GM21515 (cell line): ENCODE measurements at regions not wholly inside any gene's neighbourhood (a gene's known extent, or its start where the extent isn't known, plus 50 kb on each side); places are given as distances from the start of the nearest gene placed in this dataset.

Experiments
- ATAC-seq: cut with Tn5 transposase; IDR thresholded peaks from one replicate; pipeline ENCODE4 v1.9.1; 2021; ENCODE audit not compliant: unreplicated experiment

GRCh38 chr15:60093273-60094067 lies 89.4 kb downstream of the FOXB1 start:
- ATAC-seq = no peak

GRCh38 chr15:60095711-60096110 lies 91.6 kb downstream of the FOXB1 start:
- ATAC-seq = no peak

DNA sequence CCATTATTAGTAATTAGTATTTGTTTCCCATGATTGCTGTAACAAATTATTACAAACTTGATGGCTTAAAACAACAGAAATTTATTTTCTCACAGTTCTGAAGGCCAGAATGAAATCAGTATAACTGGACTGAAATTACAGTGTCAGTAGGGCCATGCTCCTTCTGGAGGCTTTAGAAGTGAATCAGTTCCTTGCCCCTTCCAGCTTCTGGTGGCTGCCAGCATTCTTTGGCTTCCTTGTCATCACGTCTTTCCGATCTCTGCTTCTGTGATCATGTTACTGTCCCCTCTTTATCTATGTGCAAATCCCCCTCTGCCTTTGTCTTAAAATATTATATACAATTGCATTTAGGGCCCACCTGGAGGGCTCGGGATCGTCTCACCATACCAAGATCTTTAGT lies 92.0 kb downstream of the FOXB1 start:
- ATAC-seq = no peak

GRCh38 chr15:60101416-60101815 lies 97.3 kb downstream of the FOXB1 start:
- no peak for ATAC-seq

GRCh38 chr15:60102748-60103147 lies 98.6 kb downstream of the FOXB1 start:
- ATAC-seq = no peak

DNA sequence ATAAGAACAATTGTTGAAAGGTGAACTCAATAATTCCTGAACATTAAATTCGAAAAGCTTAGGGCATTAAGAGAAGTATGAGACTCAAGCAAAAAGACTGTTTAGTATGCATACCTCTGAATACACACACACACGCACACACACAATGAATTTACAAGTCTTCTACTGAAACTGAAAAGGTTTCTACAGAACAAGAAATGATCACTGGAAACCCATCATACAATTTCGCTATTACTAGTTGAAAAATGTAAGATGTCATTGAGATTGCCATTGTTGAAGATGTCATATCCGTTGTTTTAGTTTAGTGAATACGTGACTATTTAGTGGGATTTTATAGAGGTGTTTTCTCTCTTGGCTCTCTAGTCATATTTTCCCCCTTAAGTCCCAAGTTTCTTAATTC lies 106.8 kb downstream of the FOXB1 start:
- no peak for ATAC-seq

GRCh38 chr15:60115579-60116380 lies 111.7 kb downstream of the FOXB1 start:
- ATAC-seq = no peak

GRCh38 chr15:60116456-60117089 lies 112.5 kb downstream of the FOXB1 start:
- ATAC-seq = no peak

GRCh38 chr15:60118146-60118545 lies 114.0 kb downstream of the FOXB1 start:
- ATAC-seq = no peak

DNA sequence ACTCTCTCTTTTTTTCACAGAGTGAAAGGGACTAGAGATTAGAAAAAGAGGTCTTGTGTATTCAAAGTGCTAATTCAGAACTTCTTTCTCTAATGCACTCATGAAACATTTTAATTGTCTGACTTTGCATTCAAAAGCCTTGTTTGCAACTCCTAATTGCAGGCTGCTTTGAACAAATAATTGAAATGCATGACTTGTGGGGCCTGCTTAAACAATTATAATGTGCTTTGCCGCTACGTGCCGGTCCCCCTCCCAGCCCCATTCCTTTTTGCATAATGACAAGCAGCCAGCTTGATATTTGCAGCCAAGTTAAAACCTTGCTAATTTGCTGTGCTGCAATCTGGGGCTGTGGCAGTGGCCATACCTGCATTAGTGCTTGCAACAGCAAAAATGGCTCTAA lies 114.5 kb downstream of the FOXB1 start:
- ATAC-seq = no peak

- ATAC-seq = no peak
Observed at GRCh38 chr15:60119101-60119500, 115.0 kb downstream of the FOXB1 start.

DNA sequence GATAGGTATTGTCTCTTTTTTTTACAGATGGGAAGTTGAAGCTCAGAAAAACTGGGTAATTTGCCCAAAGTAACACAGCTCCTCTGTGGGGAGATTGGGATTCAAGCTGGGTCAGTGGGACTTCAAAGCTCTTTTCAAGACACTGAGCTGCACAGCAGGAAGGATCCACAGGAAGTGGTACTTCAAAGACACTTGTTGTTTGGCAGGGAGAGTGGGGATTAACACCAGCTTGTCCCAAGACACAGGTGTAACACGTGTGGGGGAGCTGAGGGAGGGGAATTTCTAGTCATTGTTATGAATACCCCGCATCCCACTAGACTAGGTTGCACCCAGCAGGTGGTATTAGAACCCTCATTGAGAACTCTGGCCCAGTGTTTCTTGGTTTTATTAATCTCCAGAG lies 116.0 kb downstream of the FOXB1 start:
- no peak for ATAC-seq

DNA sequence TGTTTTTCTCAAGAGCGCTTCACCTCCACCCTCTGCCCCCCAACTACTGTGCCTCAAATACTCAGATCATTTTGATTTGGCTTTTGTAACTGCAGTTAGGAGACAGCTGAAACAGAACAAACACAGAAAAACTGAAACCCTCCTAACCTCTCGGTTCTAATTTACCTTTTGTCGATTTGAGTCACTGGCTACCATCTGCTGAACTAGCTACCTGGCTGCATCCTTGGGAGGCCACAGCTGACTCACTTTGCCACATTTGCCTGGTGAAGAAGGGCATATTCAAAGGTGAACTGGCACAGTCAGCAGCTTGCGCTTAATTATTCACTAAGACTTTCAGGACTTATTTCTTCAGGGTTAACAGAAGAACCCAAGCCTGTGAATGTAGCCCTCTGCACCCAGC lies 117.7 kb downstream of the FOXB1 start:
- ATAC-seq = no peak

GRCh38 chr15:60122691-60123090 lies 118.6 kb downstream of the FOXB1 start:
- ATAC-seq = no peak

GRCh38 chr15:60124460-60125070 lies 120.5 kb downstream of the FOXB1 start:
- no peak for ATAC-seq

DNA sequence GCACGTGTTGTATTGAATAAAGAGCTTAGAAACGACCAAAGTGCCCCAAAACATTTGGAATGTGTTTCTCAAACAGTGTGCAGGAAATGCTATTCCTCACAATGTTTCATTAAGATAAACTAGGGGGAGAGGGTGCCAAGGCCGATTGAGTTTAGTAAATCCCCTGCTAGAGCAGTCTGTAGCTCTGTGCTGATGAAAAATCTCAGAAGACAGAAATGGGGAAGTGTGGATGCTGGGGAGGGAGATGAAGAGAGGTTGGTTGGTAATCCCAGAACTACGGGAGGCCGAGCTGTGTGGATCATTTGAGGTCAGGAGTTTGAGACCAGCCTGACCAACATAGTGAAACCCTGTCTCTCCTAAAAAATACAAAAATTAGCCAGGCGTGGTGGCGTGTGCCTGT lies 121.2 kb downstream of the FOXB1 start:
- no peak for ATAC-seq

DNA sequence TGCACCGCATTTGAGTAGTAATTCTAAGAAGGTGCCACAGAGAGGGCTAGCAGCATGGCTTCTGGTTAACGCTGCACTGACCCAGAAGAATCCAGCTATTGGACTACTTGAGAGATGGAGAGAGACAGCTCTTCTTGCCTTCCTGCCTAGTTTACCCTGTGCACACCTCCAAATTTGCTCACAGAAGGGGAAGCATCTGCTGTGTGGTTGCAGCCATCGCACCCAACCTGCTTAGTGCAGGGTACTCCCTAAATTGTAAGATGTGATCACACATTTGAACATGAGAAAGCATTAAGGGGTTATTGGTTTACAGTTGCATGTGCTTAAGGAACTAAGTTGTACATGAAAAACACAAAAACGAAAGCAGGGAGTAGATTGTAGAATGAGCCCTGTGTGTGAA lies 122.1 kb downstream of the FOXB1 start:
- ATAC-seq = no peak

GRCh38 chr15:60126661-60127060 lies 122.5 kb downstream of the FOXB1 start:
- no peak for ATAC-seq

GRCh38 chr15:60128000-60128376 lies 123.9 kb downstream of the FOXB1 start:
- ATAC-seq = no peak

- ATAC-seq = no peak
Observed at GRCh38 chr15:60128710-60129109, 124.6 kb downstream of the FOXB1 start.

DNA sequence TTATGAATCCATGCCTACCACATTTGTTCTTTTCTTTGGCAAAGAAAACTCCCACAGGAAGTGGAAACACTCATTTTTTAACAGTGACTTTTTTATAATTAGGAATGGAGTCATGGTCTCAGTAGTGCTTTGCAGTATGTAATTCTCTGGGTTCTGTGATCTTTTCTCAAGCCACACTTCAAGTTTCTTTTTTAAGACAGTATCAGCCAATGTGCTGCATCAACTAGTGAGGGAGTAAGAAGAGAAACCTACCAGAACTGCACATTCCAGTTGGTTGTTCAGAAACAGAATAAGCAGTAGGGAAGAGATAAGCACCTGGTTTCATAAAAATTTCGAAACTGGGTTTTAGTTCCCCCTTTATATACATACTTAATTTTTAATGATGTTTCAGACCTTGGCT lies 126.3 kb downstream of the FOXB1 start:
- ATAC-seq = no peak

DNA sequence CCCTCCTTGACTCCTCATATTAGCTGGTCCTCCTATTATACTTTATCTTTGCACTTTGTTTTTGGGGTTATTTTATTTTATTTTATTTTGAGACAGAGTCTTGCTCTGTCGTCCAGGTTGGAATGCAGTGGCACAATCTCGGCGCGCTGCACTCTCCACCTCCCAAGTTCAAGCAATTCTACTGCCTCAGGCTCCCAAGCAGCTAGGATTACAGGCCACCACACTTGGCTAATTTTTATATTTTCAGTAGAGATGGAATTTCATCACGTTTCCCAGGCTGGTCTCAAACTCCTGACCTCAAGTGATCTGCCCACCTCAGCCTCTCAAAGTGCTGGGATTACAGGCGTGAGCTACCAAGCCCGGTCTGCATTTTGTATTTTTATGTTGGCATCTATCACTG lies 126.7 kb downstream of the FOXB1 start:
- ATAC-seq = no peak
